OCI-LY3 (cell line): ENCODE measurements at regions not wholly inside any gene's neighbourhood (a gene's known extent, or its start where the extent isn't known, plus 50 kb on each side); places are given as distances from the start of the nearest gene placed in this dataset.

Source experiments
- H2AFZ ChIP-seq: fragments of 200-600, 300-600 bp; shearing (Covaris generic); 2 replicates; pipeline ENCODE4 v1.6.0; 2014; ENCODE audit warnings: antibody characterized with exemption, low read depth, low read length
- H3K27ac ChIP-seq: fragments of 200-600, 300-600 bp; sonication (generic); 2 replicates; pipeline ENCODE4 v1.5.1; 2014; ENCODE audit warnings: mild to moderate bottlenecking, low read length, moderate library complexity, mixed read lengths
- H3K27me3 ChIP-seq: fragments of 200-600, 300-600 bp; sonication (generic); 2 replicates; pipeline ENCODE4 v1.6.1; 2014; ENCODE audit warnings: low read depth, low read length, mixed read lengths
- H3K36me3 ChIP-seq: fragments of 200-600, 300-600 bp; sonication (generic); replicated peaks from 2 replicates; pipeline ENCODE3; 2014; ENCODE audit warnings: low read depth, low read length, mixed read lengths
- H3K4me1 ChIP-seq: fragments of 300-600, 200-600 bp; sonication (generic); 2 replicates; pipeline ENCODE4 v1.6.1; 2014; ENCODE audit warnings: low read length, mixed read lengths
- H3K4me2 ChIP-seq: fragments of 200-600, 300-600 bp; sonication (generic); 2 replicates; pipeline ENCODE4 v1.6.1; 2014; ENCODE audit warnings: low read length, mixed read lengths
- H3K4me3 ChIP-seq: fragments of 300-600, 200-600 bp; sonication (generic); 2 replicates; pipeline ENCODE4 v1.5.1; 2014; ENCODE audit warnings: antibody characterized with exemption, mild to moderate bottlenecking, low read length, moderate library complexity
- H3K79me2 ChIP-seq: fragments of 300-600, 200-600 bp; shearing (Covaris generic); 2 replicates; pipeline ENCODE4 v1.6.1; 2014; ENCODE audit warnings: mild to moderate bottlenecking, low read length, mixed read lengths
- H3K9ac ChIP-seq: fragments of 300-600, 200-600 bp; shearing (Covaris generic); 2 replicates; pipeline ENCODE4 v1.6.0; 2014; ENCODE audit warnings: mild to moderate bottlenecking, low read length, moderate library complexity
- H3K9me3 ChIP-seq: fragments of 200-600, 300-600 bp; shearing (Covaris generic); 2 replicates; pipeline ENCODE4 v1.6.1; 2014; ENCODE audit warnings: low read length, mixed read lengths; ENCODE audit not compliant: insufficient read depth
- H4K20me1 ChIP-seq: fragments of 200-600, 300-600 bp; sonication (generic); 2 replicates; pipeline ENCODE4 v1.6.1; 2016; ENCODE audit warnings: low read length, mixed read lengths; ENCODE audit not compliant: insufficient read depth
- EZH2phosphoT487 ChIP-seq: fragments of 200-600 bp; shearing (Covaris generic); IDR thresholded peaks from 2 replicates; pipeline ENCODE4 v1.6.1; 2018; ENCODE audit warnings: antibody characterized with exemption, mixed run types, low read depth
- TF ChIP-seq, protein P1 (sequence below): fragments of 200-600, 300-600 bp; sonication (generic); IDR thresholded peaks from 2 replicates; pipeline ENCODE4 v1.5.1; 2014; ENCODE audit warnings: antibody characterized with exemption, low read length, low read depth

DNA sequence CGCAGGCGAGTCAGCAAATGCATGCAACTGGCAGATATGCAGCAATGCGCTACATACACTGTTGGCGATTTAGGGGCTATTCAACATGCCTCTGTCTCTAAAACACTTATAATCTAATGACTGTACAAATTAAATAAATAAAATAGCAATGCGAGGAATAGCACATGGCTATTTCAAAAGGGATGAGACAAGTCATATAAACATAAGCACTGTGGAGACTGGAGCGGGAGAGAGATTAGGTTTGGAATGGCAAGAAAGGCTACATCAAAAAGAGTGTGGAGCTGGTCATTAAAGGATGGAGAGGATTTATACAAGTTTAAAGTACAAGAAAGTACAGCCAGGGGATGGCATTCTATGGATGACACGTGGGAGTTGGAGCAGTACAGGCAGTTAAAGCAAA, 523.5 kb upstream of the CAMK1G start:
- Histone ChIP-seq H3K9me3 (peaks cover 6% of the 10 kb centered on the region; the same call in 1 of the 2 replicates), H3K27ac (no peak overlapping the region)
- TF ChIP-seq, protein P1, sequence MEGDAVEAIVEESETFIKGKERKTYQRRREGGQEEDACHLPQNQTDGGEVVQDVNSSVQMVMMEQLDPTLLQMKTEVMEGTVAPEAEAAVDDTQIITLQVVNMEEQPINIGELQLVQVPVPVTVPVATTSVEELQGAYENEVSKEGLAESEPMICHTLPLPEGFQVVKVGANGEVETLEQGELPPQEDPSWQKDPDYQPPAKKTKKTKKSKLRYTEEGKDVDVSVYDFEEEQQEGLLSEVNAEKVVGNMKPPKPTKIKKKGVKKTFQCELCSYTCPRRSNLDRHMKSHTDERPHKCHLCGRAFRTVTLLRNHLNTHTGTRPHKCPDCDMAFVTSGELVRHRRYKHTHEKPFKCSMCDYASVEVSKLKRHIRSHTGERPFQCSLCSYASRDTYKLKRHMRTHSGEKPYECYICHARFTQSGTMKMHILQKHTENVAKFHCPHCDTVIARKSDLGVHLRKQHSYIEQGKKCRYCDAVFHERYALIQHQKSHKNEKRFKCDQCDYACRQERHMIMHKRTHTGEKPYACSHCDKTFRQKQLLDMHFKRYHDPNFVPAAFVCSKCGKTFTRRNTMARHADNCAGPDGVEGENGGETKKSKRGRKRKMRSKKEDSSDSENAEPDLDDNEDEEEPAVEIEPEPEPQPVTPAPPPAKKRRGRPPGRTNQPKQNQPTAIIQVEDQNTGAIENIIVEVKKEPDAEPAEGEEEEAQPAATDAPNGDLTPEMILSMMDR, result no peak
- no peak for TF ChIP-seq EZH2phosphoT487

GRCh38 chr1:209062081-209062620, 521.4 kb upstream of the CAMK1G start:
- H3K36me3 ChIP-seq, result no peaks in the 10 kb centered on the region
- H3K9me3 ChIP-seq, result no peaks in the 10 kb centered on the region
- H3K79me2 ChIP-seq, result no peaks in the 10 kb centered on the region
- no peak overlapping the region for H2AFZ ChIP-seq
- no peak overlapping the region for H3K27ac ChIP-seq
- TF ChIP-seq EZH2phosphoT487, result no peak
- TF ChIP-seq, protein P1, result no peak
- no peak overlapping the region for H3K4me3 ChIP-seq
- H4K20me1 ChIP-seq, result no peaks in the 10 kb centered on the region
- no peak overlapping the region; the same call in 1 of the 2 replicates for H3K4me2 ChIP-seq
- H3K4me1 ChIP-seq, result peaks cover 25% of the 10 kb centered on the region
- H3K9ac ChIP-seq, result no peak overlapping the region
- H3K27me3 ChIP-seq, result peaks cover 24% of the 10 kb centered on the region

More for the DNA sequence above, 523.5 kb upstream of the CAMK1G start:
- Histone ChIP-seq H3K4me2 (no peak overlapping the region), H3K79me2 (no peaks in the 10 kb centered on the region), H3K4me3 (no peak overlapping the region), H4K20me1 (no peaks in the 10 kb centered on the region), H3K9ac (no peak overlapping the region), H3K36me3 (no peaks in the 10 kb centered on the region), H3K4me1 (peaks cover 25% of the 10 kb centered on the region), H2AFZ (no peak overlapping the region), H3K27me3 (peaks cover 19% of the 10 kb centered on the region)

- peaks cover 24% of the 10 kb centered on the region for H3K27me3 ChIP-seq
- no peak for TF ChIP-seq EZH2phosphoT487
- TF ChIP-seq, protein P1, result no peak
- H3K9ac ChIP-seq, result no peak overlapping the region
- no peaks in the 10 kb centered on the region for H3K9me3 ChIP-seq
- no peaks in the 10 kb centered on the region for H4K20me1 ChIP-seq
- no peak overlapping the region for H2AFZ ChIP-seq
- H3K4me3 ChIP-seq, result no peak overlapping the region
- H3K79me2 ChIP-seq, result no peaks in the 10 kb centered on the region
- H3K4me1 ChIP-seq, result peaks cover 25% of the 10 kb centered on the region
- H3K36me3 ChIP-seq, result no peaks in the 10 kb centered on the region
- no peak overlapping the region for H3K27ac ChIP-seq
- H3K4me2 ChIP-seq, result no peak overlapping the region; the same call in 1 of the 2 replicates
Measured at GRCh38 chr1:209062863-209063262, 520.7 kb upstream of the CAMK1G start.

- H3K4me3 ChIP-seq, result no peak overlapping the region
Measured at GRCh38 chr1:209063767-209064659, 519.5 kb upstream of the CAMK1G start.

More at GRCh38 chr1:209063767-209064659, 519.5 kb upstream of the CAMK1G start:
- H3K4me1 ChIP-seq, result peaks cover 25% of the 10 kb centered on the region
- H3K27me3 ChIP-seq, result peaks cover 20% of the 10 kb centered on the region
- H3K9ac ChIP-seq, result no peak overlapping the region
- no peak overlapping the region for H3K27ac ChIP-seq
- H3K36me3 ChIP-seq, result no peaks in the 10 kb centered on the region
- no peak for TF ChIP-seq EZH2phosphoT487
- TF ChIP-seq, protein P1, result no peak
- H4K20me1 ChIP-seq, result no peaks in the 10 kb centered on the region
- no peaks in the 10 kb centered on the region for H3K79me2 ChIP-seq
- H3K4me2 ChIP-seq, result no peak overlapping the region
- no peak overlapping the region for H2AFZ ChIP-seq
- no peaks in the 10 kb centered on the region for H3K9me3 ChIP-seq
